ENCODE measurements at regions not wholly inside any gene's neighbourhood (a gene's known extent, or its start where the extent isn't known, plus 50 kb on each side); places are given as distances from the start of the nearest gene placed in this dataset.

DNA sequence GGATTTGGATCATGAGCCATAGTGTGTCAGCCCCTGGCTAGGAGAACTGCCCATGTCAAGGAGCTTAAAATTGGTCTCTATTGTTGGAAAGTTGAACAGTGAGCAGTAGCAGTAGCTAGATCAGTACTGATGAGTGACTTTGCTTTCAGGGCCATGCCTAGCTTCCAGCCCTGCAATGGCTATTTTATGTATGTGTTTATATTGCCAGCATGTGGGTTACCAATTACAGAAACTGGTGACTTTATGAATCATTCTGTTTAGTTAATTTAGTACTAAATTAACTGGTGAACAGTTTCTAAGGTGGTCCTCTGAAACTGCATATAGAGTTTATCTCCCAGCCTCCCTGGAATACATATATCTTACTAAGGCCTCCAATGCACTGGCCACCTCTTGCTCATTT, 908.1 kb upstream of the ALCAM start:
- DNase-seq (ENCODE audit: low read depth, low spot score): no peak

DNA sequence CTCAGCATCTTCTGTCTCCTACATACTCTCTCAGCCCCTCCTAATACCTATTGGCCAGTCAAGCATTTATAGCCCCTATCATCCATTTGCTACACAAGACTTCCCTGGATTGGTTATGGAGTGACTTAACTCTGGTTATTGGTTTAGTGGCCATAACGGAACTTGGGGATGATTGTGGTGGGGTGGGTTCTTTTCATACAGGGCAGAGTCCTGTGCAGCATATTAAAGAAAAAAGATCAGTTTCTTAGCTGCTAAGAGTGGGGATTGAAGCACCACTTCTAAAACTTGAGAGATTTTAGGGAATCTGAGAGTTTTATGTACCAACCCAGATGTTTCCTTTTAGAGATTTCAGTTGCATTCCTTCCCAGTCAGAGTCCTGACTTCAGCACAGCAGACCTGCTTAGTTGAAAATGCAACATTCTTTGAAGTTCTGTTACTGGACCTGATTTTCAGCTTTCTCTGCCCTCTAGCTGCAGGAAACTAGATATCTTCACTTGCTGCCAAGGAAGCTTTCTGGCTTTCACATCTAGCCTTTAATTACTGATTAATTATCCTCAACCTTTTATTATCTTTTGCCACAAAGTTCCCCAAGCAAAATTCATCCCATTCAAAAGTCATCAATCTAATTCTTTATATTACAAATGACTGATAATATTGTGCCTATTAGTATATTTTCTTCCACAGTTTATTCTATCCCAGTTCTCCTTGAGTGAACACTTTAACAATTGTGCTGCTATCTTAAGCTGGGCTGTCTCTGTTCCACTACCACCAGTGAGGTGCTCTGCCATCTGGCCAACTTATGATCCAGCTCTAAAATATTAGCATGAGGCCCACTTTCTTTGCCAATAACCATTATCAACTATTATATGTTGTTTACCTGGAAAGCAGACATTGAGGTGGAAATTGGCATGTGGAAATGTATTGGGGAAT, 906.0 kb upstream of the ALCAM start:
- DNase-seq (ENCODE audit: low read depth, low spot score): peak; percentile 67

DNA sequence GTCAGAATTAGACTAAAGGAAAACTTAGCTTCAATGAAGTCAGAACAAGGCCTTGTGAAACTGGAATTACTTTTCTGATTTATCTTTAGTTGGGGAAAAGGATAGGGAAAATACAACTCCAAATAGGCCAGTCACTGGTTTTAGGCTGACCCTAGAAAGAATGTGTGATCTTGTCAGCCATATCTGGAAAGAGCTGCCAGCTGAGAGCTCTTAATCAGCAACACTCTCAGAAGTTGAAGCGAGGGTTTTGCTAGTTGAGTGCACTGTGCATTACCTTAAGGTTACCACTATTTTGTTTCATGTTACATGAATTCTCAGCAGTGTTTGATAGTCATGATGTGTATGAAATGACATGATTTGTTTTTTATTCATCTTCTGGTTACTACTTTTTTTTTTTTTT, 905.3 kb upstream of the ALCAM start:
- DNase-seq (ENCODE audit: low read depth, low spot score): no peak

DNA sequence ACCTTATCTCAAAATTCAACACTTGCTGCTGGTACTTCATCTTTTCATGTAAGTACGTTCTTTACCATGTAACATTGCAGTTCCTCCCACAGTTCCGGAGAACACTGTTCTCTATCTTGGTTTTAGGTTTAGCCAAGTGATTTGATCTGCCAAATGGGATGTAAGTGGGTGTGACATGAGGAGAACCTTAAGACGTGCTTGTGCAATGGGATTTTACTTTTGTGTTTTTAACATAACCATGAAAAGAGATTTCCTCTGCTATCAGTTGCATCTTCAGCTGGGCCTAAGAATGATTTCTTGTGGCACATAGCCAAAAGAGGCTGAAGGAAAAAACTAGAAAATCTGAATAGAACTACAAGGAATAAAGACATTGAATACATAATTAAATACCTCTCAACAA, 894.5 kb upstream of the ALCAM start:
- no peak for DNase-seq (ENCODE audit: low read depth, low spot score)

DNA sequence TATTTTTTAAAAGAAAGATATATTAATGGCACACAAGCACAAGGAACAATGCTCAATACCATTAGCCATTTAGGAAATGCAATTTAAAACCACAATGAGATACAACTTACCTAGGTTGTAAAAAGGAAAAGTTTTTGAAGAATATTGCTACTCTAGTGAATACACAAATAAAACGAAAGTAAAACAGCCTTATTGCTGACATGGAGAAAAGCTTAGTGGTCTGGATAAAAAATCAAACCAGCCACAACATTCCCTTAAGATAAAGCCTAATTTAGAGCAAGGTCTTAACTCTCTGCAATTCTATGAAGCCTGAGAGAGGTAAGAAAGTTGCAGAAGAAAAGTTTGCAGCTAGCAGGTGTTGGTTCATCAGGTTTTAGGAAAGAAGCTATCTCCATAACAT, 892.7 kb upstream of the ALCAM start:
- DNase-seq (ENCODE audit: low read depth, low spot score): no peak

DNA sequence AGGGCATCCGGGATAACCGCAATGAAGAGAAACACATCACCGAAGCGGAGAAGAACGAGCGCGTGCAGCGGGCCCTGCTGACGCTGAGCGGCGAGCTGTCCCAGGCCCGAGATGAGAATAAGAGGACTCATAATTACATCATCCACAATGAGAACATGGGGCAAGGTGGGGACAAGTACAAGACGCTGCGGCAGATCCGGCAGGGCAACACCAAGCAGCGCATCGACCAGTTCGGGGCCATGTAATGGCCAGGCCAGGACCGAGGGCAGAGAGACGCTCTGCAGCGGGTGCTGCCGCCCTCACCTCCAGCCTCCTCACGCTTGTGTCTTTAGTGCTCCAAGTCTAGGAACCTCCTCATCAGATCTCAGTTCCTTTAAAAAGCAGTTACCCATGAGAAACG, 863.7 kb upstream of the ALCAM start:
- DNase-seq (ENCODE audit: low read depth, low spot score): no peak

DNA sequence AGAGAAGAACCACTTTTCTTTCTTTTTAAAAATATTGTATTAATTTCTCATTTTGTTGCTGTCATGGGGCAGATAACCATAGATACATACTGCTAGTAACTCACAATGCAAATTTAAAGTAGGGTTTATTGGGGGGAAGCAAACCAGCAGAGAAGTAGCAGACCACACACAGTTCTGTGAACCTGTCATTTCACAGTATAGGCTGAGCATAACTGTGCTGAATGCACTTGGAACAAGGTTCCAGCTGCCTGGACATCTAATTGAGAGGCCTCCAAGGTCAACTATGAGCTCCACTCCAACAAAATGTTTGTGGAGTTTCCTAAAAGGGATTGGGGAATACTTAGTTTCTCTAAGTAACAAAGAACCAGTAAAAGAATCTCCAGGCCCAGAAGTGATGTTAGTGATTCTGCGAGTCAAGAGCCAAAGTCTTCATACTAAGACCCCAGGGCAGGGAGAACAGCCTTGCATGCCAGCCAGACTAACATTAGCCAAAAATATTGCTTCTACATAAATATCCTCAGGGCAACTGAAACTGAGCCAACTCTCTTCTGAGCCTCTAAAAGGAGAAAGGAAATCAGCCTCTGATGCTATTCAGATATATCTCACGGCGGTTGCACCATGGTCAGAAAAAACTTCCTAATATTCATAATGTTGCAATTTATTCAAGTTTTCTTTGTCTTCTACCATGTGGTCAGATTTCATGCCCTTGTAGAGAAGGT, 856.4 kb upstream of the ALCAM start:
- DNase-seq (ENCODE audit: low read depth, low spot score): no peak

DNA sequence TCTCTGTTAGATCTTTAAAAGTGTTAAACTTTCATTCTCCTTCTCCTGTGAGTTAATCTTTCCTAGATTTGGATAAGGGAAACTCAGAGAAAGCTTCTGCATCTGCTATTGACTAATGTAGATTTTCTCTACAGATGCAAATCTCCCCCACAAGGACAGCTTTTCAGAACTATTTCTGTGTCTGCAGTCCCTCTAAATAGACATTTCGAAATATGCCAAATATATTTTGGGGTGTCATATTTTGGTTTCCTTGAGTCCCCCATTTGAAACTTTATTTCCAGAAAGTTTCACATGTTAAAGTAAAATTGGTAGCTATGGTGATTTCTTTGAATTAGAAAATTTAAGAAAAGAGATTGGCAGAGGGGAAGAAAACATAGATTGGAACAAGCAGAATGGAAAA, 852.3 kb upstream of the ALCAM start:
- DNase-seq (ENCODE audit: low read depth, low spot score): no peak

DNA sequence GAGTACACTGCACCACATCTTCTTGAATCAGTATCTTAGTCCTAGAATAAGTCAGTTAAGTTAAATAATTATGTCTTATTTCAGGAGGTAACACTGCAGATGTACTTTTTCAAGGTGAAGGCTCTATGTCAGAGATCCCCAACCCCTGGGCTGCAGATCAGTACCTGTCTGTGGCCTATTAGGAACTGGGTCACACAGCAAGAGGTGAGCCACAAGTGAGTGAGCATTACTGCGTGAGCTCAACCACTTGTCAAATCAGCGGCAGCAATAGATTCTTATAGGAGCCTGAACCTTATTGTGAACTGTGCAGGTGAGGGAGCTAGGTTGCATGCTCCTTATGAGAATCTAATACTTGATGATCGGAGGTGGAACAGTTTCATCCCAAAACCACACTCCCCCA, 851.9 kb upstream of the ALCAM start:
- DNase-seq (ENCODE audit: low read depth, low spot score): no peak

DNA sequence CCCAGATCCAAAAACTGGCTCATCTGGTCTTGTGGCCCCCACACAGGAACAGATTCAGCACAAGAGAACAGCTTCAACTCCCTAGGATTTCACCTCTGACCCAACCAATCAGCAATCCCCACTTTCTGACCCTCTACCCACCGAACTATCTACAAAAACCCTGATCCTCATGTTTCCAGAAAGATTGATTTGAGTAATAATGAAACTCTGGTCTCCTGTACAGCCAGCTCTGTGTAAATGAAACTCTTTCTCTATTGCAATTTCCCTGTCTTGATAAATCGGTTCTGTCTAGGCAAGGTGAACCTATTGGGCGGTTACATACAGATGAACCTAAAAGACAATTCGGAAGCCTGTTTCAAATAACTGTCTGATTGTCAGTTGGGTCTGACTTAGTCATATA, 847.6 kb upstream of the ALCAM start:
- DNase-seq (ENCODE audit: low read depth, low spot score): no peak

DNA sequence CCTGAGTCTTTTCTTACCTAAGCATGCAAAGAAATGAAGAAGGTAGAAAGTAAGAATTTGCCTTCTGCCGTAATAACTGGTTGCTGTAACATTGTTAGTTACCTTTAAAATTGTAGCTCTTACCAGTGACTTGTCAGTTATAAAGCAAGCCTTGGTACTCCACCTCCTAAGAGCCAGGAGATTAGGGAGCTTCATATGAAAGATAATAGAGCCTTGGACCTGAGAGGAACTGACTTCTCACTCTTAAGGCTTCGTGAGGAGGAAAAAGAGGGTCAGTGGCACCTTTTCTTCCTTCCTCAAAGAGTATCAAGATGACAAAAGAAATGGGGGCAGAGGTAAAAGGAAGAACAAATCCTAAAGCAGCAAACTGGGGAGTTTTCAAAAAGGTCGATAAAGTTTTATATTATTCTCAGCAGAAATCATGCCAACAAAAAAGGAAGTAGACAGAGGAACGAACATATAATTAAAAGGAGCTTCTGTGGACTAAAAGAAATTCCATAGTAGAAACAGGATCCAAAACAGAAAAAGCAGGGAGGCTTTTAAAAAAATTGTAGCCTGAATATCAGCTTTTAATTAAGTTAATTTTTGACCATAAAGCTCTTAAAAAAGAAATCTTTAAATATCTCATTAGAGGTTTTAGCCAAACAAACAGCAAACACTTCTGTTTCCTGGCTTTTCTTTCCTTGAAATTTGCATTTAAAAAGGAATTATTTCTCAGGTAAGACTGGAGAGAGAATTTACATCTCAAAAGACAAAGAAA, 847.1 kb upstream of the ALCAM start:
- DNase-seq (ENCODE audit: low read depth, low spot score): no peak

DNA sequence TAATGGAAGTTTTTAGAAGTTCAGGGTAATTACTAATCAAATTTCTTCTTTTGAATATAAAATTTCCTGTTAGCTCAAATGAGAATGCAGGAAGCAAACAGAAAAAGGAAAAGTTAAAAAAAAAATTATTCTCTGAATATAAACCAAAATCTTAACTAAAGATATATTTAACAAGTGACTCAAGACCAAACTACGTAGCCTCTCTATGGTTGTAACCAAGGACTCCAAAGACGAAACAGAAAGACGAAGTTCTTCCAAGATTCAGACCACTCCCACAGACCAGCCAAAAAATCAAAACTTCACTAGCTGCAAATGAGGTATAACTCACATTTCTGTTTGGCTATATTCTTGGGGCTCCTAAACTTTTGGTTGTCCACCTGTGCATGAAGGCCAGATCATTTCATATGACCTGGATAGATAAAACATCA, 846.5 kb upstream of the ALCAM start:
- no peak for DNase-seq (ENCODE audit: low read depth, low spot score)

DNA sequence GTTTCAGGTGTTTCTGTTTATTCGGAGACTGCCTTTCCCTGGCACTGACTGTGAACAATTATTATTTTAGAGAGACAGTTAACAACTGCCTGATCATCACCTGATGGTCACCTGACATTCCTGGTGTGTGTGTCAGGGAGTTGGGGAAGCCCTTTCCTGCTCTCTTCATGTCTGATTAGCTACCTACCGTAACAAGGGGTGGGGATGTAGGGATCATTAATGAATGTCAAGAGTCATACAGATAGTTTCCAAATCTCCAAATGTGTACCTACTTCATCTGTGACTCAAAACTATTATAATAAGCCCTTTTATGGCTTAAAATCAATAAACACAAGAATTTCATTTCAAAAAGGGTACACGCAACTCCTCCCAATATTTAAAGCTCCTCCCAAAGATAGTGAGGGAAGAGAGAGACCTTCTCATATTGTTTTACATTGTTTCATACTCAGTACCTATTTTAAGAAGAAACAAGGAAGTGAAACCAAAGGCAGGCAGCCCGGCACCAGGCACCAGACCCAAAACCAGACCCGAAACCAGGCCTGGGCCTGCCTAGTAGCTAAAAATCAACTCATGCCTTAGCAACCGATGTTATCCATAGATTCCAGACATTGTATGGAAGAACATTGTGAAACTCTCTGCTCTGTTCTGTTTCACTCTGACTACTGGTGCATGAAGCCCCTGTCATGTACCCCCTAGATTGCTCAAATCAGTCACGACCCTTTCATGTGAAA, 844.9 kb upstream of the ALCAM start:
- DNase-seq (ENCODE audit: low read depth, low spot score): no peak

DNA sequence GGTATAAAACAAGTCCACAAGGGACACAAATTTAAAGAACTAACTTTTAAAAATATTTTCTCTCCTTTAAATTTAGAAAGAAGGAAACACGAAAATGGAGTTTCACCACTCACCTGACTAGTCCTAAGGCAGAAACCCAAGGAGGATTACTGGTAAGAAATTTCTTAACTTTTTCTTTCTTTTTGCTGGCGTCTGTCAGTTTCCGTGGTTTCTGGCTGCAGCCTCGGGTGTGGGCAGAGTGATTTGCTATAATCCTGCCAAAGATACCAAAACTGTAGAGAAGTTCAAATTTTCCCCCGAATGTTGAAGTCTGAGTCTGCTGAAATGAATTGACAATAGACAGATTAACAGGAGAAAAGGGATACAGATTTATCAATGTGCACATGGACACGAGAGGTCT, 843.6 kb upstream of the ALCAM start:
- no peak for DNase-seq (ENCODE audit: low read depth, low spot score)

DNA sequence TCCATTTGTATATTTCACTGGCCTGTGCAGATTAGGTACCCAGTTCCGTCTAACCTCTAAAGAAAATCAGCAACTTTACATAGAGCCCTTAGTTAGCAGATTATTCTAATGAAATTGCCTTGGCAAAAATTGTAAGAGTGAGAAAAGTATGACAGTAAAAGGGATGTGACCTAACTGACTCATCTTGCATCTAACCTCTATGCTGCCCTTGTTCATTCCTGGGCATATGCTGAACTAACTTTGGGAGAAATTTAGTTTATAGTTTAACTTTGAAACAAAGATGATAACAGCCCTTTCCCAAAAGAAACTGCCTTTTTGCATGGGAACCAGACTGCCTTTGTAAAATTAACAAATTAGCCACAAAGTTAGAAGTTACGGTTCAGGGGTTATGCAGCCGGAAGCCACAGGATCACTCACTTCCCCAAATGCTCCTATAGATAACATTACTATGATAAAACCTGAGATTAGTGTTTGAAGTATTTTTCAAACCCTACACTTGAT, 839.8 kb upstream of the ALCAM start:
- DNase-seq (ENCODE audit: low read depth, low spot score): no peak

DNA sequence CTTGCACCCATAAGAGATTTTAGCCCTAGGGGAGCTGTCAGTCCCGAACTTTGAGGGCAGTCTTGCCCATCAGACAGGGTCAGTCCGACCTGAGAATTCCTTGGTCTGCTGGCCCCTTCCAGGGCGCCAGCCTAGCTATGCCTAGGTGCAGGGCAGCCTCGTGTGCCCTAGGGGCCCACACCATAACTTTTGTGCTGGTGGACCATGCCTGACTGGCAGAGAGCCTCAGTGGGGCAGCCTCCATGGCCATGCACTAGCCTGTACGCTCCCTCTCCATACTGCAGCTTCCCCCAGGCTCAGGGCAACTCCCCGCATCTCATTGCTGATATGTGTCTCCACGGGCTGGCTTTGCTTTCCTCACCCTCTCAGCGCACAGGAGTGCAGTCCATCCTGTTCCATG, 835.8 kb upstream of the ALCAM start:
- no peak for DNase-seq (ENCODE audit: low read depth, low spot score)

DNA sequence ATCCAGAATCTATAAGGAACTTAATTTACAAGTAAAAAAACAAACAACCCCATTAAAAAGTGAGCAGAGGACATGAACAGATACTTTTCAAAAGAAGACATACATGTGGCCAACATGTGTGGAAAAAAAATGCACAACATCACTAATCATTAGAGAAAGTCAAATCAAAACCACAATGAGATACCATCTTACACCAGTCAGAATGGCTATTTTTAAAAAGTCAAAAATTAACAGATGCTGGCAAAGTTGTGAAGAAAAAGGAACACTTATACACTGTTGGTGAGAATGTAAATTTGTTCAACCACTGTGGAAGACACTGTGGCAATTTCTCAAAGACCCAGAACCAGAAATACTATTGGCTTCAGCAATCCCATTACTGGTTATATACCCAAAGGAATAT, 830.0 kb upstream of the ALCAM start:
- DNase-seq (ENCODE audit: low read depth, low spot score): no peak

DNA sequence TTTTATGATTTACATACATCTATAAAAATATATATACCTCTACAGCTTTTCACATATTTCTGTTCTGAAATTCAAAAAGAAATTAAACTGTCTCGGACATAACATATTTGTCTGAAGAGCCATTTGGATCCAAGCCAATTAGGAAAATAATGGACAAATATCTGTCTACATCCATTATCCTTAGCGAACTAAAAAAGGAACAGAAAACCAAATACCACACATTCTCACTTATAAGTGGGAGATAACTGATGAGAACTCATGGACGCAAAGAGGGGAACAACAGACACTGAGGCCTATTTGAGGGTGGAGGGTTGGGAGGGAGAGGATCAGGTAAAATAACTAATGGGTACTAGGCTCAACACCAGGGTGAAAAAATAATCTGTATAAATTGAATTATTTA, 829.4 kb upstream of the ALCAM start:
- DNase-seq (ENCODE audit: low read depth, low spot score): no peak

DNA sequence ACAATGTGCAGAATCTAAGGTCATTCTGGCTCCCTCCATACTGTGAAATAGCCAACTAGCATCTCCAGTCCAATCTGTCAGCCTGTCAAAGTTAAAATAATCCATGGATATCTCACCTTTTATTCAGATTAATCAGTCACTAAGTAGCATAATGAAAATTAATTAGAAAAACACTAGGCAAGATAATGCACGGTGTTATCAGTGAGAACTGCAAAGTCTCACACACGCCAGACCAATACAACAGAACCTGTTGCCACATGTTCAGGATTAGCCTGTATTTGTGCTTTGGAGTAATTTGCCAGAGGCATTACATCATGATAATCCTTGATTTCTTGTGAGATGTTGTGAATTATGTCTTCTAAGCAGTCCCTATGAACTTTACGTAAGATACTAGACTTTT, 820.4 kb upstream of the ALCAM start:
- no peak for DNase-seq (ENCODE audit: low read depth, low spot score)

DNA sequence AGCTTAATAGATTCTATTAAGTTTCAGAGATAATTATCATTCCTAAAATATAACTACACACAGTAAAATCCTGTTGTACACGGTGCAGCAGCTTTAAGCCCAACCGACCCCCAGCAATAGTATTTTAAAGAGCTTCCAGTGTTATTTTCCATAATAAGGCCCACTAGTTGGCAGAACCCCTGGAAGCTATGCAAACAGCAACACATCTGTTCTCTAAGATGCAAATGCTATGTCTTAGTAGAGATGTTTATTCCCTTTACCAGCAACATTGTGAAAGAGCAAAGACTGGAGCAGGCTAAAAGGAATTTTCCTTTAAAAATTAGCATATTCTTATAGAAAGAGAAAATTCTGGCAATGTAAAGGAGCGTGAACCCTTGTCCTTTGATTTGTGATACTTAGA, 819.7 kb upstream of the ALCAM start:
- DNase-seq (ENCODE audit: low read depth, low spot score): no peak

DNA sequence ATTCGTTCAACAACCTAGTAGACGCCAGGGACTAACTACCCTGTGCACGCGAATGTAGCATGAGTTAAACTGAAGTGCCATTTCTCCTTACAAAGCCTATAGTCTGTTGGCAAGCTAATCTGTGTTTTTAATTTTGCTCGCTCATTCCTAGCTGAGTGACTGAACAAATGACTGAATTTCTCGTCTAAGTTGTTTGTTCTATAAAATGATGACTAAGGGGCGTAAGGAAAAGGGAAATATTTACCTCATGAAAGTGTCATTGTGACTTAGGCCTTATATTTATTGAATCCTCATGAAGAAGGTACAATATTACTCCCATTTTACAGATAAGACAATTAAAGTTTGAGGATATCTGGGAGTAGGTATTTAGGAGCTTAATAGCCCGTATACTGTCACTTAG, 818.3 kb upstream of the ALCAM start:
- no peak for DNase-seq (ENCODE audit: low read depth, low spot score)

Measured in smooth muscle cell of the brain vasculature (primary cell).